ENCODE measurements at regions not wholly inside any gene's neighbourhood (a gene's known extent, or its start where the extent isn't known, plus 50 kb on each side); places are given as distances from the start of the nearest gene placed in this dataset.
A peak's percentile ranks its signal among the peaks of the same experiment; 100 is the strongest.
"Not testable (repeated sequence)": the region's sequence is repeated elsewhere in the genome, so short reads cannot be mapped to it uniquely, and the experiment has no call there.

- no peaks in the 10 kb centered on the region for H3K4me1 ChIP-seq (ENCODE audit: control insufficient read depth in 3 of 3, insufficient read depth in 3 of 3, low read length in 3 of 3)
These were observed 58.9 kb downstream of the OR5AK2 start for GRCh38 chr11:57047610-57048009.

GRCh38 chr11:57049749-57050148 lies 61.0 kb downstream of the OR5AK2 start:
- H3K4me1 ChIP-seq (ENCODE audit: control insufficient read depth in 3 of 3, insufficient read depth in 3 of 3, low read length in 3 of 3) = no peaks in the 10 kb centered on the region

More at GRCh38 chr11:57047610-57048009, 58.9 kb downstream of the OR5AK2 start:
- Histone ChIP-seq H3K27me3 (ENCODE audit: control insufficient read depth in 3 of 3, insufficient read depth in 3 of 3, low read length in 3 of 3) (no peaks in the 10 kb centered on the region), H3K4me3 (ENCODE audit: low read length in 3 of 3) (no peak overlapping the region), H3K9ac (ENCODE audit: low read depth in 1 of 3, low read length in 3 of 3) (no peak overlapping the region), H3K27ac (ENCODE audit: low read depth, low read length) (no peak overlapping the region), H3K9me3 (ENCODE audit: control insufficient read depth in 3 of 3, low read length in 3 of 3) (peaks cover 0 to 3% (median 3%) of the 10 kb centered on the region in 3 donors), H3K36me3 (ENCODE audit: control insufficient read depth in 3 of 3, insufficient read depth in 3 of 3, low read length in 3 of 3) (no peaks in the 10 kb centered on the region)

GRCh38 chr11:57054817-57055216 lies 66.1 kb downstream of the OR5AK2 start:
- no peaks in the 10 kb centered on the region for H3K9me3 ChIP-seq (ENCODE audit: control insufficient read depth in 3 of 3, low read length in 3 of 3)
- no peaks in the 10 kb centered on the region for H3K4me1 ChIP-seq (ENCODE audit: control insufficient read depth in 3 of 3, insufficient read depth in 3 of 3, low read length in 3 of 3)
- H3K4me3 ChIP-seq (ENCODE audit: low read length in 3 of 3) = no peak overlapping the region
- H3K9ac ChIP-seq (ENCODE audit: low read depth in 1 of 3, low read length in 3 of 3) = no peak overlapping the region
- no peaks in the 10 kb centered on the region for H3K36me3 ChIP-seq (ENCODE audit: control insufficient read depth in 3 of 3, insufficient read depth in 3 of 3, low read length in 3 of 3)
- H3K27me3 ChIP-seq (ENCODE audit: control insufficient read depth in 3 of 3, insufficient read depth in 3 of 3, low read length in 3 of 3) = no peaks in the 10 kb centered on the region
- no peak overlapping the region for H3K27ac ChIP-seq (ENCODE audit: low read depth, low read length)

More at GRCh38 chr11:57049749-57050148, 61.0 kb downstream of the OR5AK2 start:
- no peaks in the 10 kb centered on the region for H3K27me3 ChIP-seq (ENCODE audit: control insufficient read depth in 3 of 3, insufficient read depth in 3 of 3, low read length in 3 of 3)
- no peak overlapping the region for H3K4me3 ChIP-seq (ENCODE audit: low read length in 3 of 3)
- no peaks in the 10 kb centered on the region for H3K36me3 ChIP-seq (ENCODE audit: control insufficient read depth in 3 of 3, insufficient read depth in 3 of 3, low read length in 3 of 3)
- H3K9me3 ChIP-seq (ENCODE audit: control insufficient read depth in 3 of 3, low read length in 3 of 3) = no peaks in the 10 kb centered on the region
- no peak overlapping the region for H3K9ac ChIP-seq (ENCODE audit: low read depth in 1 of 3, low read length in 3 of 3)
- no peak overlapping the region for H3K27ac ChIP-seq (ENCODE audit: low read depth, low read length)

- H3K36me3 ChIP-seq (ENCODE audit: control insufficient read depth in 3 of 3, insufficient read depth in 3 of 3, low read length in 3 of 3) = no peaks in the 10 kb centered on the region
- H3K27ac ChIP-seq (ENCODE audit: low read depth, low read length) = no peak overlapping the region
- H3K4me3 ChIP-seq (ENCODE audit: low read length in 3 of 3) = no peak overlapping the region
- H3K9ac ChIP-seq (ENCODE audit: low read depth in 1 of 3, low read length in 3 of 3) = no peak overlapping the region
- H3K4me1 ChIP-seq (ENCODE audit: control insufficient read depth in 3 of 3, insufficient read depth in 3 of 3, low read length in 3 of 3) = no peaks in the 10 kb centered on the region
- no peaks in the 10 kb centered on the region for H3K9me3 ChIP-seq (ENCODE audit: control insufficient read depth in 3 of 3, low read length in 3 of 3)
- no peaks in the 10 kb centered on the region for H3K27me3 ChIP-seq (ENCODE audit: control insufficient read depth in 3 of 3, insufficient read depth in 3 of 3, low read length in 3 of 3)
These were observed 67.0 kb downstream of the OR5AK2 start for GRCh38 chr11:57055744-57056143.

- H3K27me3 ChIP-seq (ENCODE audit: control insufficient read depth in 3 of 3, insufficient read depth in 3 of 3, low read length in 3 of 3) = no peaks in the 10 kb centered on the region
- H3K4me1 ChIP-seq (ENCODE audit: control insufficient read depth in 3 of 3, insufficient read depth in 3 of 3, low read length in 3 of 3) = no peaks in the 10 kb centered on the region
- H3K9ac ChIP-seq (ENCODE audit: low read depth in 1 of 3, low read length in 3 of 3) = no peak overlapping the region
- H3K9me3 ChIP-seq (ENCODE audit: control insufficient read depth in 3 of 3, low read length in 3 of 3) = no peaks in the 10 kb centered on the region
- no peak overlapping the region for H3K27ac ChIP-seq (ENCODE audit: low read depth, low read length)
- no peak overlapping the region for H3K4me3 ChIP-seq (ENCODE audit: low read length in 3 of 3)
- no peaks in the 10 kb centered on the region for H3K36me3 ChIP-seq (ENCODE audit: control insufficient read depth in 3 of 3, insufficient read depth in 3 of 3, low read length in 3 of 3)
These were observed 68.0 kb downstream of the OR5AK2 start for GRCh38 chr11:57056735-57057134.

- H3K27ac ChIP-seq (ENCODE audit: low read depth, low read length) = no peak overlapping the region
- no peaks in the 10 kb centered on the region for H3K27me3 ChIP-seq (ENCODE audit: control insufficient read depth in 3 of 3, insufficient read depth in 3 of 3, low read length in 3 of 3)
- no peak overlapping the region for H3K9ac ChIP-seq (ENCODE audit: low read depth in 1 of 3, low read length in 3 of 3)
- H3K36me3 ChIP-seq (ENCODE audit: control insufficient read depth in 3 of 3, insufficient read depth in 3 of 3, low read length in 3 of 3) = no peaks in the 10 kb centered on the region
- H3K9me3 ChIP-seq (ENCODE audit: control insufficient read depth in 3 of 3, low read length in 3 of 3) = no peaks in the 10 kb centered on the region
- H3K4me3 ChIP-seq (ENCODE audit: low read length in 3 of 3) = no peak overlapping the region
- no peaks in the 10 kb centered on the region for H3K4me1 ChIP-seq (ENCODE audit: control insufficient read depth in 3 of 3, insufficient read depth in 3 of 3, low read length in 3 of 3)
These were observed 68.8 kb downstream of the OR5AK2 start for GRCh38 chr11:57057561-57057960.

- not testable (repeated sequence) for H3K9me3 ChIP-seq (ENCODE audit: control insufficient read depth in 3 of 3, low read length in 3 of 3); H3K4me1 ChIP-seq (ENCODE audit: control insufficient read depth in 3 of 3, insufficient read depth in 3 of 3, low read length in 3 of 3); H3K27me3 ChIP-seq (ENCODE audit: control insufficient read depth in 3 of 3, insufficient read depth in 3 of 3, low read length in 3 of 3); H3K36me3 ChIP-seq (ENCODE audit: control insufficient read depth in 3 of 3, insufficient read depth in 3 of 3, low read length in 3 of 3); H3K27ac ChIP-seq (ENCODE audit: low read depth, low read length); H3K4me3 ChIP-seq (ENCODE audit: low read length in 3 of 3); H3K9ac ChIP-seq (ENCODE audit: low read depth in 1 of 3, low read length in 3 of 3)
These were observed 74.2 kb downstream of the OR5AK2 start for GRCh38 chr11:57062957-57063356.

GRCh38 chr11:57069942-57070341 lies 81.2 kb downstream of the OR5AK2 start:
- Histone ChIP-seq H3K4me1 (ENCODE audit: control insufficient read depth in 3 of 3, insufficient read depth in 3 of 3, low read length in 3 of 3) (peaks cover 0 to 2% (median 0%) of the 10 kb centered on the region in 3 donors), H3K36me3 (ENCODE audit: control insufficient read depth in 3 of 3, insufficient read depth in 3 of 3, low read length in 3 of 3) (no peaks in the 10 kb centered on the region)

GRCh38 chr11:57071829-57072228 lies 83.1 kb downstream of the OR5AK2 start:
- Histone ChIP-seq H3K9ac (ENCODE audit: low read depth in 1 of 3, low read length in 3 of 3) (no peak overlapping the region), H3K4me3 (ENCODE audit: low read length in 3 of 3) (no peak overlapping the region), H3K27ac (ENCODE audit: low read depth, low read length) (peak overlapping the region; percentile 67), H3K36me3 (ENCODE audit: control insufficient read depth in 3 of 3, insufficient read depth in 3 of 3, low read length in 3 of 3) (no peaks in the 10 kb centered on the region), H3K9me3 (ENCODE audit: control insufficient read depth in 3 of 3, low read length in 3 of 3) (no peaks in the 10 kb centered on the region), H3K27me3 (ENCODE audit: control insufficient read depth in 3 of 3, insufficient read depth in 3 of 3, low read length in 3 of 3) (no peaks in the 10 kb centered on the region), H3K4me1 (ENCODE audit: control insufficient read depth in 3 of 3, insufficient read depth in 3 of 3, low read length in 3 of 3) (peaks cover 0 to 2% (median 0%) of the 10 kb centered on the region in 3 donors)

More at GRCh38 chr11:57069942-57070341, 81.2 kb downstream of the OR5AK2 start:
- H3K9me3 ChIP-seq (ENCODE audit: control insufficient read depth in 3 of 3, low read length in 3 of 3) = no peaks in the 10 kb centered on the region
- no peak overlapping the region for H3K9ac ChIP-seq (ENCODE audit: low read depth in 1 of 3, low read length in 3 of 3)
- H3K4me3 ChIP-seq (ENCODE audit: low read length in 3 of 3) = no peak overlapping the region
- H3K27ac ChIP-seq (ENCODE audit: low read depth, low read length) = no peak overlapping the region
- H3K27me3 ChIP-seq (ENCODE audit: control insufficient read depth in 3 of 3, insufficient read depth in 3 of 3, low read length in 3 of 3) = no peaks in the 10 kb centered on the region

GRCh38 chr11:57072640-57073039 lies 83.9 kb downstream of the OR5AK2 start:
- Histone ChIP-seq H3K27ac (ENCODE audit: low read depth, low read length) (peak overlapping the region; percentile 67), H3K27me3 (ENCODE audit: control insufficient read depth in 3 of 3, insufficient read depth in 3 of 3, low read length in 3 of 3) (no peaks in the 10 kb centered on the region), H3K36me3 (ENCODE audit: control insufficient read depth in 3 of 3, insufficient read depth in 3 of 3, low read length in 3 of 3) (no peaks in the 10 kb centered on the region), H3K9me3 (ENCODE audit: control insufficient read depth in 3 of 3, low read length in 3 of 3) (no peaks in the 10 kb centered on the region), H3K4me3 (ENCODE audit: low read length in 3 of 3) (no peak overlapping the region), H3K4me1 (ENCODE audit: control insufficient read depth in 3 of 3, insufficient read depth in 3 of 3, low read length in 3 of 3) (peaks cover 0 to 2% (median 0%) of the 10 kb centered on the region in 3 donors), H3K9ac (ENCODE audit: low read depth in 1 of 3, low read length in 3 of 3) (no peak overlapping the region)

- peaks cover 0 to 2% (median 0%) of the 10 kb centered on the region in 3 donors for H3K4me1 ChIP-seq (ENCODE audit: control insufficient read depth in 3 of 3, insufficient read depth in 3 of 3, low read length in 3 of 3)
- no peak overlapping the region for H3K9ac ChIP-seq (ENCODE audit: low read depth in 1 of 3, low read length in 3 of 3)
- H3K9me3 ChIP-seq (ENCODE audit: control insufficient read depth in 3 of 3, low read length in 3 of 3) = no peaks in the 10 kb centered on the region
- H3K27me3 ChIP-seq (ENCODE audit: control insufficient read depth in 3 of 3, insufficient read depth in 3 of 3, low read length in 3 of 3) = no peaks in the 10 kb centered on the region
- no peak overlapping the region for H3K27ac ChIP-seq (ENCODE audit: low read depth, low read length)
- H3K36me3 ChIP-seq (ENCODE audit: control insufficient read depth in 3 of 3, insufficient read depth in 3 of 3, low read length in 3 of 3) = no peaks in the 10 kb centered on the region
- no peak overlapping the region for H3K4me3 ChIP-seq (ENCODE audit: low read length in 3 of 3)
These were observed 84.4 kb downstream of the OR5AK2 start for GRCh38 chr11:57073128-57073527.
